Posterior cingulate gyrus (tissue), 11 donors: ENCODE measurements at regions not wholly inside any gene's neighbourhood (a gene's known extent, or its start where the extent isn't known, plus 50 kb on each side); places are given as distances from the start of the nearest gene placed in this dataset.
"Not testable (repeated sequence)": the region's sequence is repeated elsewhere in the genome, so short reads cannot be mapped to it uniquely, and the experiment has no call there.

ENCODE experiments used
- DNase-seq, 10 donors: peaks; one replicate each; pipeline versions ENCODE4 v3.0.0 to v3.0.0-alpha.2; 2020 to 2021; ENCODE audit warnings: mixed read lengths in 3 of 10
- intact Hi-C: fragments of 100-400 bp; cut with DNase I; formaldehyde crosslinking; loops from one replicate; pipeline ENCODE4 v1.15.1; 2023

- intact Hi-C loops: no loop called here
- no peak for DNase-seq
Observed at GRCh38 chr3:65177960-65178376, 490.2 kb upstream of the ADAMTS9 start.

GRCh38 chr3:65174713-65175112, 486.9 kb upstream of the ADAMTS9 start:
- intact Hi-C loops: loop anchor here (5.0 kb wide), 1 partner anchor 642 kb away; no protein-coding TSS in a partner anchor
- no peak for DNase-seq

GRCh38 chr3:65173841-65174240, 486.0 kb upstream of the ADAMTS9 start:
- intact Hi-C loops: loop anchor here (5.0 kb wide), 1 partner anchor 642 kb away; no protein-coding TSS in a partner anchor
- DNase-seq: no peak

GRCh38 chr3:65172209-65172608, 484.4 kb upstream of the ADAMTS9 start:
- intact Hi-C loops: loop anchor here (5.0 kb wide), 1 partner anchor 640 kb away; no protein-coding TSS in a partner anchor
- no peak for DNase-seq

- DNase-seq: peak in 7 of 10 donors; percentile 28 to 85 (median 39)
- intact Hi-C loops: loop anchor here (5.0 kb wide), 1 partner anchor 638 kb away; no protein-coding TSS in a partner anchor
Observed at GRCh38 chr3:65170390-65171042, 482.7 kb upstream of the ADAMTS9 start.

GRCh38 chr3:65169961-65170360, 482.2 kb upstream of the ADAMTS9 start:
- DNase-seq: no peak
- intact Hi-C loops: loop anchor here (5.0 kb wide), 1 partner anchor 638 kb away; no protein-coding TSS in a partner anchor

- DNase-seq: no peak
- intact Hi-C loops: no loop called here
Observed at GRCh38 chr3:65168547-65168946, 480.7 kb upstream of the ADAMTS9 start.

GRCh38 chr3:65166531-65166930, 478.7 kb upstream of the ADAMTS9 start:
- intact Hi-C loops: no loop called here
- DNase-seq: no peak

- no peak for DNase-seq
- intact Hi-C loops: no loop called here
Observed at GRCh38 chr3:65158023-65158422, 470.2 kb upstream of the ADAMTS9 start.

- intact Hi-C loops: no loop called here
Observed at GRCh38 chr3:65153850-65154512, 466.2 kb upstream of the ADAMTS9 start.

GRCh38 chr3:65151666-65152065, 463.9 kb upstream of the ADAMTS9 start:
- intact Hi-C loops: no loop called here
- no peak for DNase-seq

More at GRCh38 chr3:65153850-65154512, 466.2 kb upstream of the ADAMTS9 start:
- no peak for DNase-seq

- intact Hi-C loops: no loop called here
- no peak for DNase-seq
Observed at GRCh38 chr3:65149877-65150276, 462.1 kb upstream of the ADAMTS9 start.

GRCh38 chr3:65148687-65149086, 460.9 kb upstream of the ADAMTS9 start:
- DNase-seq: no peak
- intact Hi-C loops: no loop called here

GRCh38 chr3:65146179-65146578, 458.4 kb upstream of the ADAMTS9 start:
- DNase-seq: no peak
- intact Hi-C loops: no loop called here

GRCh38 chr3:65145680-65146079, 457.9 kb upstream of the ADAMTS9 start:
- DNase-seq: no peak
- intact Hi-C loops: no loop called here

- intact Hi-C loops: no loop called here
- no peak for DNase-seq
Observed at GRCh38 chr3:65144791-65145351, 457.1 kb upstream of the ADAMTS9 start.

- intact Hi-C loops: no loop called here
- no peak for DNase-seq
Observed at GRCh38 chr3:65142456-65142855, 454.7 kb upstream of the ADAMTS9 start.

- intact Hi-C loops: no loop called here
- DNase-seq: no peak
Observed at GRCh38 chr3:65138556-65138955, 450.8 kb upstream of the ADAMTS9 start.

GRCh38 chr3:65133752-65134151, 446.0 kb upstream of the ADAMTS9 start:
- DNase-seq, intact Hi-C loops: not testable (repeated sequence)

- intact Hi-C loops: no loop called here
Observed at GRCh38 chr3:65130782-65131181, 443.0 kb upstream of the ADAMTS9 start.

GRCh38 chr3:65128346-65128745, 440.5 kb upstream of the ADAMTS9 start:
- intact Hi-C loops: no loop called here
- DNase-seq: no peak

More at GRCh38 chr3:65130782-65131181, 443.0 kb upstream of the ADAMTS9 start:
- DNase-seq: no peak
